Nucleus accumbens (tissue), 56 donors: ENCODE measurements at regions not wholly inside any gene's neighbourhood (a gene's known extent, or its start where the extent isn't known, plus 50 kb on each side); places are given as distances from the start of the nearest gene placed in this dataset.
A peak's percentile ranks its signal among the peaks of the same experiment; 100 is the strongest.

Experiments used
- DNase-seq, 56 donors: peaks; one replicate each; lab custom pipeline; 2025; lab: John Stamatoyannopoulos, UW

- no peak for DNase-seq
Measured at GRCh38 chr6:158249340-158249836, 62.9 kb upstream of the TULP4 start.

- DNase-seq = no peak
Measured at GRCh38 chr6:158251565-158251964, 60.7 kb upstream of the TULP4 start.

- no peak for DNase-seq
Measured at GRCh38 chr6:158253248-158253647, 59.0 kb upstream of the TULP4 start.

- DNase-seq = no peak
Measured at GRCh38 chr6:158255275-158255988, 56.8 kb upstream of the TULP4 start.

GRCh38 chr6:158255989-158256601 is 56.2 kb upstream of the TULP4 start:
- no peak for DNase-seq

GRCh38 chr6:158256746-158257424 is 55.4 kb upstream of the TULP4 start:
- DNase-seq = no peak

- no peak for DNase-seq
Measured at GRCh38 chr6:158257425-158257759, 54.9 kb upstream of the TULP4 start.

- no peak for DNase-seq
Measured at GRCh38 chr6:158257781-158258180, 54.5 kb upstream of the TULP4 start.

GRCh38 chr6:158259136-158259535 is 53.1 kb upstream of the TULP4 start:
- no peak for DNase-seq

GRCh38 chr6:158259845-158260244 is 52.4 kb upstream of the TULP4 start:
- no peak for DNase-seq

- peak in 6 of 56 donors; percentile 6 to 45 (median 24) for DNase-seq
Measured at GRCh38 chr6:158262082-158262481, 50.2 kb upstream of the TULP4 start.
